Liver (tissue), 8 donors: ENCODE measurements at regions not wholly inside any gene's neighbourhood (a gene's known extent, or its start where the extent isn't known, plus 50 kb on each side); places are given as distances from the start of the nearest gene placed in this dataset.

Source experiments
- DNase-seq: peaks from one replicate; pipeline ENCODE4 v3.0.0-alpha.2; 2017; ENCODE audit warnings: low spot score
- H3K27ac ChIP-seq, 2 donors: one replicate each; pipeline ENCODE4 v1.7.0; 2013; ENCODE audit warnings: inconsistent platforms in 2 of 2, low read length in 2 of 2, control low read depth in 1 of 2, low read depth in 1 of 2, mild to moderate bottlenecking in 1 of 2
- H3K27me3 ChIP-seq, 4 donors: one replicate each; pipeline versions ENCODE4 v1.6.1 to v1.7.0; 2013; ENCODE audit warnings: low read length in 3 of 4, inconsistent platforms in 1 of 4, mild to moderate bottlenecking in 1 of 4, moderate library complexity in 1 of 4; ENCODE audit not compliant: control insufficient read depth in 4 of 4, insufficient read depth in 4 of 4
- H3K36me3 ChIP-seq, 4 donors: one replicate each; pipeline versions ENCODE4 v1.6.1 to v1.7.0; 2013; ENCODE audit warnings: low read length in 3 of 4, mild to moderate bottlenecking in 3 of 4, low read depth in 1 of 4, moderate library complexity in 1 of 4; ENCODE audit not compliant: control insufficient read depth in 4 of 4, insufficient read depth in 3 of 4
- H3K4me1 ChIP-seq, 4 donors: one replicate each; pipeline versions ENCODE4 v1.6.1 to v1.7.0; 2013; ENCODE audit warnings: low read length in 3 of 4, mild to moderate bottlenecking in 3 of 4, moderate library complexity in 1 of 4; ENCODE audit not compliant: control insufficient read depth in 4 of 4, insufficient read depth in 4 of 4
- H3K4me3 ChIP-seq, 3 donors: one replicate each; pipeline versions ENCODE4 v1.6.1 to v1.7.0; 2013; ENCODE audit warnings: low read length in 3 of 3, control low read depth in 1 of 3, low read depth in 1 of 3, mild to moderate bottlenecking in 1 of 3
- H3K9ac ChIP-seq, 2 donors: one replicate each; pipeline ENCODE4 v1.7.0; 2013; ENCODE audit warnings: low read length in 2 of 2, mild to moderate bottlenecking in 2 of 2, moderate library complexity in 2 of 2, control low read depth in 1 of 2, low read depth in 1 of 2
- H3K9me3 ChIP-seq, 4 donors: one replicate each; pipeline versions ENCODE4 v1.6.1 to v1.7.0; 2013; ENCODE audit warnings: low read length in 3 of 4; ENCODE audit not compliant: control insufficient read depth in 4 of 4
- EGR1 ChIP-seq, 2 donors: IDR thresholded peaks; 2 replicates each; pipeline ENCODE4 v1.6.1; 2016 to 2018; ENCODE audit warnings: antibody characterized with exemption in 2 of 2, low read depth in 2 of 2
- FOXA1 ChIP-seq: IDR thresholded peaks from 2 replicates; pipeline ENCODE4 v1.6.1; 2016; ENCODE audit warnings: antibody characterized with exemption
- GABPA ChIP-seq, 2 donors: IDR thresholded peaks in 1 of 2; conservative IDR thresholded peaks in 1 of 2; 2 replicates each; pipeline ENCODE4 v1.6.1; 2016; ENCODE audit warnings: antibody characterized with exemption in 2 of 2, mild to moderate bottlenecking in 1 of 2, moderate library complexity in 1 of 2
- HNF4G ChIP-seq: IDR thresholded peaks from 2 replicates; pipeline ENCODE4 v1.6.1; 2016; ENCODE audit warnings: antibody characterized with exemption
- JUND ChIP-seq, 2 donors: IDR thresholded peaks; 2 replicates each; pipeline ENCODE4 v1.6.1; 2016; ENCODE audit warnings: antibody characterized with exemption in 2 of 2
- MAX ChIP-seq: IDR thresholded peaks from 2 replicates; pipeline ENCODE4 v1.6.1; 2016; ENCODE audit warnings: antibody characterized with exemption
- NR2F2 ChIP-seq: IDR thresholded peaks from 2 replicates; pipeline ENCODE4 v1.6.1; 2016; ENCODE audit warnings: antibody characterized with exemption
- YY1 ChIP-seq: IDR thresholded peaks from 2 replicates; pipeline ENCODE4 v1.6.1; 2016; ENCODE audit warnings: antibody characterized with exemption, mild to moderate bottlenecking
- WGBS: extraction: QIAGEN DNeasy Blood & Tissue Kit; methylation state at CpG from one replicate; pipeline ENCODE4 v1.1.7; 2013; 5-methylcytosine and 5-hydroxymethylcytosine counted together
- TF ChIP-seq, protein P1 (sequence below): fragments of 150-350 bp; IDR thresholded peaks from 2 replicates; pipeline ENCODE4 v1.5.1; 2017; ENCODE audit warnings: improper control_type of control experiment, low read depth, low read length; ENCODE audit not compliant: missing input control
- TF ChIP-seq, protein P2 (sequence below): IDR thresholded peaks from 2 replicates; pipeline ENCODE4 v1.6.1; 2016; ENCODE audit warnings: antibody characterized with exemption
- donor health status: healthy.
- donor health status: healthy.
- donor health status: healthy.
- donor health status: healthy.
- donor health status: healthy.

- TF ChIP-seq, protein P1, sequence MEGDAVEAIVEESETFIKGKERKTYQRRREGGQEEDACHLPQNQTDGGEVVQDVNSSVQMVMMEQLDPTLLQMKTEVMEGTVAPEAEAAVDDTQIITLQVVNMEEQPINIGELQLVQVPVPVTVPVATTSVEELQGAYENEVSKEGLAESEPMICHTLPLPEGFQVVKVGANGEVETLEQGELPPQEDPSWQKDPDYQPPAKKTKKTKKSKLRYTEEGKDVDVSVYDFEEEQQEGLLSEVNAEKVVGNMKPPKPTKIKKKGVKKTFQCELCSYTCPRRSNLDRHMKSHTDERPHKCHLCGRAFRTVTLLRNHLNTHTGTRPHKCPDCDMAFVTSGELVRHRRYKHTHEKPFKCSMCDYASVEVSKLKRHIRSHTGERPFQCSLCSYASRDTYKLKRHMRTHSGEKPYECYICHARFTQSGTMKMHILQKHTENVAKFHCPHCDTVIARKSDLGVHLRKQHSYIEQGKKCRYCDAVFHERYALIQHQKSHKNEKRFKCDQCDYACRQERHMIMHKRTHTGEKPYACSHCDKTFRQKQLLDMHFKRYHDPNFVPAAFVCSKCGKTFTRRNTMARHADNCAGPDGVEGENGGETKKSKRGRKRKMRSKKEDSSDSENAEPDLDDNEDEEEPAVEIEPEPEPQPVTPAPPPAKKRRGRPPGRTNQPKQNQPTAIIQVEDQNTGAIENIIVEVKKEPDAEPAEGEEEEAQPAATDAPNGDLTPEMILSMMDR, result no peak
- TF ChIP-seq MAX (no peak), HNF4G (no peak), NR2F2 (no peak), JUND (IDR thresholded peaks at IDR 0.05) (no peak), GABPA (IDR thresholded peaks at IDR 0.05 in 1 of 2, conservative IDR thresholded peaks at IDR 0.05 in 1 of 2) (no peak), FOXA1 (no peak)
Measured at GRCh38 chr4:94112644-94113043, 95.0 kb upstream of the SMARCAD1 start (continued).

DNA sequence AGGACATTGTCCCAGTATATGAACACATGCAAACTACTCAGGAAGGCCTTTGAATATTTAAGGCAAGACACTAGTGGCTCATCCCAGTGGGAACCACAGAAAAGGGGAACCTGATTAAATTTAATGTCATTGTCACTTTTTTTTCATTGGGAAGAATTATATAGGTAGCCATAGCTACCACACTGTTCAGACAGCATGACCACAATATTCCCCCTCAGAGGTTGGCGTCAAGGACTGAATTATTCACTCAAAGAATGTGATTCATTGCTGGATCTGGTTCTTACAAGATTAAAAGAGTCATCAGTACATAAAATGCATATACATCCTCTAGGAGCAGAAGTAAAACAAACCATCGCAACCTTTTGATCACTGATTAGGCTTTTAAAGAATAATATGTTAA lies 92.0 kb upstream of the SMARCAD1 start:
- WGBS, result 75% methylated on average over 2 of the region's 2 CpGs
- no peak for DNase-seq
- Histone ChIP-seq H3K36me3 (no peaks in the 10 kb centered on the region), H3K4me1 (no peaks in the 10 kb centered on the region), H3K9ac (no peak overlapping the region), H3K27ac (no peak overlapping the region), H3K27me3 (no peaks in the 10 kb centered on the region), H3K4me3 (no peak overlapping the region), H3K9me3 (peaks cover 0 to under 1% (median 0%) of the 10 kb centered on the region in 4 donors)
- no peak for TF ChIP-seq FOXA1
- TF ChIP-seq NR2F2, result no peak
- TF ChIP-seq YY1, result no peak
- no peak for TF ChIP-seq EGR1 (IDR thresholded peaks at IDR 0.05; ENCODE audit: low read depth in 2 of 2)

DNA sequence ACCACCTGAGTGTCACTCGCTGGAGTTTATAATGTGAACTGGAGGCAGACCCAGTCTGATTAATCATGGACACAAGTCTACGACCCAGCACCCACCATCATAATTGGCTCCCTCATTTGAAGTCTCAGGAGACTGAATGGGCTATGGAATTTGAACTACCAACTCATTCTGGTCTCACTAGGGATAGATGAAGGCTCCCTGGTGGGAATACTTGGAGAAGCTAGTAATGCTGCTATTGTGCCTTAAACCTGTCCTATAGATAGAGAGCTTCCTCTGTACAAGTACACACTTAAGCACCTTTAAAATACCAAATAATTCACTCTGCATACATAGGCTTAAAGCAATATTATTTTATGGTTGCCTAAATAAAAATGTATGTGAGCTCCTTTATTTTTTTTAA lies 90.8 kb upstream of the SMARCAD1 start:
- Histone ChIP-seq H3K27me3 (no peaks in the 10 kb centered on the region), H3K27ac (no peak overlapping the region), H3K9ac (no peak overlapping the region), H3K4me1 (no peaks in the 10 kb centered on the region), H3K9me3 (no peaks in the 10 kb centered on the region), H3K36me3 (no peaks in the 10 kb centered on the region), H3K4me3 (no peak overlapping the region)
- no peak for DNase-seq
- TF ChIP-seq, protein P2, sequence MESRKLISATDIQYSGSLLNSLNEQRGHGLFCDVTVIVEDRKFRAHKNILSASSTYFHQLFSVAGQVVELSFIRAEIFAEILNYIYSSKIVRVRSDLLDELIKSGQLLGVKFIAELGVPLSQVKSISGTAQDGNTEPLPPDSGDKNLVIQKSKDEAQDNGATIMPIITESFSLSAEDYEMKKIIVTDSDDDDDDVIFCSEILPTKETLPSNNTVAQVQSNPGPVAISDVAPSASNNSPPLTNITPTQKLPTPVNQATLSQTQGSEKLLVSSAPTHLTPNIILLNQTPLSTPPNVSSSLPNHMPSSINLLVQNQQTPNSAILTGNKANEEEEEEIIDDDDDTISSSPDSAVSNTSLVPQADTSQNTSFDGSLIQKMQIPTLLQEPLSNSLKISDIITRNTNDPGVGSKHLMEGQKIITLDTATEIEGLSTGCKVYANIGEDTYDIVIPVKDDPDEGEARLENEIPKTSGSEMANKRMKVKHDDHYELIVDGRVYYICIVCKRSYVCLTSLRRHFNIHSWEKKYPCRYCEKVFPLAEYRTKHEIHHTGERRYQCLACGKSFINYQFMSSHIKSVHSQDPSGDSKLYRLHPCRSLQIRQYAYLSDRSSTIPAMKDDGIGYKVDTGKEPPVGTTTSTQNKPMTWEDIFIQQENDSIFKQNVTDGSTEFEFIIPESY, result no peak
- TF ChIP-seq MAX (no peak), YY1 (no peak)
- TF ChIP-seq, protein P1, result no peak
- 85% methylated on average over 2 of the region's 2 CpGs for WGBS
